ENCODE measurements at regions not wholly inside any gene's neighbourhood (a gene's known extent, or its start where the extent isn't known, plus 50 kb on each side); places are given as distances from the start of the nearest gene placed in this dataset.

DNA sequence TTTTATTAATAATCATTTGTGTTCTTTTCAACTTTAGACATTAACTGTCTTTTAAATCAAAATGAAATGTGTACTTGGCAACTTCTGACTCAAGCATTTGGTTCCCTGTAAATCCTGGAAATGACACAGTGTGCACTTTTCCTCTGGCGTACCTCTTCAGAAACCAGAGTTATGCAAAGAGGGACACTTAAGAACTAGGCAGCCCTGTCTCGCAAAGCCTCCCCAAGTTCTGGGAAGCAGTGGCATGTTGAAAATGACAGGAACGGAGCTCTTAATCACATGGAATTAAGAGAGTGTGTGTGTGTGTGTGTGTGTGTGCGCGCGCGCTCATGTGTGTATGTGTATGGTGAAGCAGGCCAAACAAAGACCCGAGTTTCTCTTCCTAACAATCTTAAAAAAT lies 707.4 kb downstream of the MECOM start:
- Histone ChIP-seq H3K36me3 (replicated peaks in 1 of 2; ENCODE audit: control insufficient read depth in 1 of 2, insufficient read depth in 2 of 2, low read length in 2 of 2) (no peaks in the 10 kb centered on the region), H4K20me1 (ENCODE audit: insufficient read depth, low read length) (no peaks in the 10 kb centered on the region), H3K4me3 (replicated peaks in 1 of 3; ENCODE audit: insufficient read depth in 1 of 3, low read depth in 2 of 3, low read length in 3 of 3) (no peak overlapping the region), H3K4me2 (ENCODE audit: low read depth, low read length) (no peak overlapping the region), H3K4me1 (ENCODE audit: insufficient read depth, low read length) (no peaks in the 10 kb centered on the region), H3K27ac (ENCODE audit: extremely low read length, insufficient read depth, low read length) (no peak overlapping the region), H2AFZ (ENCODE audit: low read length) (no peak overlapping the region), H3K9ac (ENCODE audit: insufficient read depth, low read depth, low read length) (no peak overlapping the region), H3K9me3 (ENCODE audit: low read length) (no peaks in the 10 kb centered on the region), H3K27me3 (ENCODE audit: control insufficient read depth in 1 of 2, insufficient read depth in 2 of 2, low read length in 2 of 2) (no peaks in the 10 kb centered on the region), H3K79me2 (ENCODE audit: insufficient read depth, low read length) (no peaks in the 10 kb centered on the region)
- no peak for FAIRE-seq
- DNase-seq (ENCODE audit: low spot score), result no peak
- intact Hi-C loops (cut with micrococcal nuclease; ENCODE audit: unreplicated experiment), result loop anchor here (10.0 kb wide), 1 partner anchor 189 kb away; no protein-coding TSS in a partner anchor
- WGBS (ENCODE audit: low lambda C conversion rate), result 62% methylated on average over 8 of the region's 8 CpGs
- ChIA-PET POLR2A (no interaction called here), CTCF (ENCODE audit: low intra/inter-chr PET ratio, low total read pairs) (no interaction called here)
- no TSS peak for BruUV-seq (replicated peaks)
- in situ Hi-C loops (cut with HindIII; ENCODE audit: extremely low pct_ligation_motif_present, low pct_unique_long_range_greater_than_20kb), result no loop called here
- ATAC-seq, result no peak
- TF ChIP-seq IKZF5 (CRISPR knock-in tag; IDR thresholded peaks at IDR 0.05), result no peak
- TF ChIP-seq PRMT3 (CRISPR knock-in tag; IDR thresholded peaks at IDR 0.05; ENCODE audit: borderline replicate concordance, low read depth), result no peak
- TF ChIP-seq CBX1 (IDR thresholded peaks at IDR 0.05; ENCODE audit: low read depth), result no peak
- TF ChIP-seq PHF21A (CRISPR knock-in tag; IDR thresholded peaks at IDR 0.05), result no peak
- TF ChIP-seq ARID4A (CRISPR knock-in tag; IDR thresholded peaks at IDR 0.05; ENCODE audit: borderline replicate concordance), result no peak
- TF ChIP-seq MAFG (CRISPR knock-in tag; IDR thresholded peaks at IDR 0.05), result no peak
- TF ChIP-seq YEATS2 (CRISPR knock-in tag; IDR thresholded peaks at IDR 0.05; ENCODE audit: borderline replicate concordance), result no peak
- no peak for TF ChIP-seq ZBTB3 (CRISPR knock-in tag; IDR thresholded peaks at IDR 0.05; ENCODE audit: borderline replicate concordance, low read depth)
- no peak for TF ChIP-seq JDP2 (CRISPR knock-in tag; IDR thresholded peaks at IDR 0.05; ENCODE audit: borderline replicate concordance)
- TF ChIP-seq HMG20A (CRISPR knock-in tag; IDR thresholded peaks at IDR 0.05; ENCODE audit: borderline replicate concordance), result no peak
- TF ChIP-seq, protein P1, sequence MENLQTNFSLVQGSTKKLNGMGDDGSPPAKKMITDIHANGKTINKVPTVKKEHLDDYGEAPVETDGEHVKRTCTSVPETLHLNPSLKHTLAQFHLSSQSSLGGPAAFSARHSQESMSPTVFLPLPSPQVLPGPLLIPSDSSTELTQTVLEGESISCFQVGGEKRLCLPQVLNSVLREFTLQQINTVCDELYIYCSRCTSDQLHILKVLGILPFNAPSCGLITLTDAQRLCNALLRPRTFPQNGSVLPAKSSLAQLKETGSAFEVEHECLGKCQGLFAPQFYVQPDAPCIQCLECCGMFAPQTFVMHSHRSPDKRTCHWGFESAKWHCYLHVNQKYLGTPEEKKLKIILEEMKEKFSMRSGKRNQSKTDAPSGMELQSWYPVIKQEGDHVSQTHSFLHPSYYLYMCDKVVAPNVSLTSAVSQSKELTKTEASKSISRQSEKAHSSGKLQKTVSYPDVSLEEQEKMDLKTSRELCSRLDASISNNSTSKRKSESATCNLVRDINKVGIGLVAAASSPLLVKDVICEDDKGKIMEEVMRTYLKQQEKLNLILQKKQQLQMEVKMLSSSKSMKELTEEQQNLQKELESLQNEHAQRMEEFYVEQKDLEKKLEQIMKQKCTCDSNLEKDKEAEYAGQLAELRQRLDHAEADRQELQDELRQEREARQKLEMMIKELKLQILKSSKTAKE (CRISPR knock-in tag; IDR thresholded peaks at IDR 0.05; ENCODE audit: borderline replicate concordance), result no peak
- no peak for TF ChIP-seq MED13 (CRISPR knock-in tag; IDR thresholded peaks at IDR 0.05)
- TF ChIP-seq, protein P2, sequence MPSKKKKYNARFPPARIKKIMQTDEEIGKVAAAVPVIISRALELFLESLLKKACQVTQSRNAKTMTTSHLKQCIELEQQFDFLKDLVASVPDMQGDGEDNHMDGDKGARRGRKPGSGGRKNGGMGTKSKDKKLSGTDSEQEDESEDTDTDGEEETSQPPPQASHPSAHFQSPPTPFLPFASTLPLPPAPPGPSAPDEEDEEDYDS (CRISPR knock-in tag; IDR thresholded peaks at IDR 0.05), result no peak
